K562 (cell line): ENCODE measurements at regions not wholly inside any gene's neighbourhood (a gene's known extent, or its start where the extent isn't known, plus 50 kb on each side); places are given as distances from the start of the nearest gene placed in this dataset.

Experiments used
- RB1 ChIP-seq: fragments of 450-650 bp; IDR thresholded peaks from 2 replicates; pipeline ENCODE4 v1.6.1; 2017; ENCODE audit warnings: low read depth, mild to moderate bottlenecking
- SAFB ChIP-seq: fragments of 200-400 bp; formaldehyde crosslinking; IDR thresholded peaks from 2 replicates; pipeline ENCODE4 v1.6.1; 2017; ENCODE audit warnings: low read depth, low read length, borderline replicate concordance
- SMARCB1 ChIP-seq: IDR thresholded peaks from 2 replicates; pipeline ENCODE4 v1.6.1; 2011; ENCODE audit warnings: improper control_type of control experiment, low read depth; ENCODE audit not compliant: insufficient read length
- ZNF407 ChIP-seq: fragments of 450-650 bp; IDR thresholded peaks from 2 replicates; pipeline ENCODE4 v1.6.1; 2016; ENCODE audit warnings: low read depth

DNA sequence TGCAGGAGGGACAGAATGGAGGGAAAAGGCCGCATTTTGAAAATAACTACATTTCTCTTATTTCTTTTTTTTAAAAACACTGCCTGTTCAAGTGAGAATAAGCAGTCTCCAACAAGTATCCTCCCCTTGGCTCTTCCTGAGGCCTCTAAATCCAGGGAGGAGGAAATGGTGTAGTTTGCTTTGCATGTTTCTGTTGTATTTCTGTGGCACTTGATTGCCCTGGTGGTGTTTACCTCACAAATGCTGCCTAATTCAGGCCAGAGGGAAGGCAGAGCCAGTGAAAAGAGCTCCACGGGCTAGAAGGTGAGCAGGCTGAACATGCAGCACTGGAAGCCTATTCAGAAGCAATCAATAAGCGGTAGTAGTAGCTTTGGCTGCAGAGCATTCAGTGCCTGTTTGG, 149.3 kb upstream of the ATP11B start (continued):
- TF ChIP-seq ZNF407 (no peak), RB1 (no peak), SAFB (no peak), SMARCB1 (no peak)
